HCT116 (cell line): ENCODE measurements at regions not wholly inside any gene's neighbourhood (a gene's known extent, or its start where the extent isn't known, plus 50 kb on each side); places are given as distances from the start of the nearest gene placed in this dataset.

ENCODE experiments used
- ATAC-seq: fragments of 200-7000 bp; cut with Tn5 transposase; 2 replicates; pipeline ENCODE4 v1.9.1; 2020; ENCODE audit warnings: mild to moderate bottlenecking, moderate library complexity
- BruUV-seq: library from RNA; stranded (reverse); fragments of 400-500 nt; replicated peaks from 2 replicates; lab custom pipeline; 2021; lab: Mats Ljungman, UMichigan
- CTCF ChIA-PET: fragments of 300-600 bp; sonication (Branson Sonifier 250); formaldehyde crosslinking; loops from one replicate; lab custom pipeline; 2021; ENCODE audit warnings: antibody characterized with exemption; lab: Charles Lee
- POLR2A ChIA-PET: fragments of 300-600, 350-600 bp; sonication (Branson Sonifier 250); formaldehyde crosslinking; loops from one replicate; lab custom pipeline; 2021; ENCODE audit warnings: antibody characterized with exemption; lab: Charles Lee
- RAD21 ChIA-PET, 2 experiments: fragments of 300-600 bp; sonication (Branson Sonifier 250); formaldehyde crosslinking; loops; one replicate each; lab custom pipeline; 2023; ENCODE audit warnings: low total read pairs in 2 of 2; ENCODE audit not compliant: uncharacterized antibody in 2 of 2, unreplicated experiment in 2 of 2, low non-redundant PET in 1 of 2; lab: Charles Lee
- DNase-seq: peaks from one replicate; pipeline ENCODE4 v3.0.0-alpha.2; 2010; ENCODE audit warnings: low read depth, low spot score
- H2AFZ ChIP-seq: fragments of 200-600 bp; shearing (Covaris generic), sonication (generic); 2 replicates; pipeline ENCODE4 v1.6.1; 2017; ENCODE audit warnings: low read depth, mixed run types, mixed read lengths, antibody characterized with exemption, low read length; ENCODE audit not compliant: poor library complexity, severe bottlenecking
- H3K27ac ChIP-seq: 2 replicates; pipeline ENCODE4 v1.5.1; 2012; ENCODE audit warnings: low read depth, low read length
- H3K27me3 ChIP-seq: fragments of 200-600 bp; sonication (generic); 2 replicates; pipeline ENCODE4 v1.6.1; 2016; ENCODE audit warnings: mixed run types, low read length, mixed read lengths; ENCODE audit not compliant: insufficient read depth
- H3K36me3 ChIP-seq, 2 experiments: fragments of 200-500 bp in 1 of 2; fragments of 200-600 bp in 1 of 2; sonication (Bioruptor generic) in 1 of 2; sonication (generic) in 1 of 2; 2 replicates each; pipeline versions ENCODE4 v1.5.1 to v1.6.1; 2014 to 2016; ENCODE audit warnings: low read length in 2 of 2, inconsistent platforms in 1 of 2, mixed read lengths in 1 of 2, mixed run types in 1 of 2; ENCODE audit not compliant: insufficient read depth in 2 of 2, control insufficient read depth in 1 of 2
- H3K4me1 ChIP-seq, 2 experiments: fragments of 200-600 bp in 1 of 2; sonication (generic) in 1 of 2; 2 replicates each; pipeline versions ENCODE4 v1.5.1 to v1.6.1; 2012 to 2017; ENCODE audit warnings: low read length in 2 of 2, inconsistent platforms in 1 of 2, mild to moderate bottlenecking in 1 of 2, mixed read lengths in 1 of 2, mixed run types in 1 of 2, moderate library complexity in 1 of 2; ENCODE audit not compliant: insufficient read depth in 2 of 2, control insufficient read depth in 1 of 2
- H3K4me2 ChIP-seq: fragments of 200-600 bp; sonication (generic); 2 replicates; pipeline ENCODE4 v1.6.1; 2017; ENCODE audit warnings: mixed run types, low read length, mixed read lengths
- H3K4me3 ChIP-seq, 2 experiments: fragments of 200-600 bp in 1 of 2; sonication (generic) in 1 of 2; replicated peaks in 1 of 2; 2 replicates each; pipeline ENCODE4 v1.5.1; 2011 to 2016; ENCODE audit warnings: low read length in 2 of 2, control low read depth in 1 of 2, low read depth in 1 of 2, mild to moderate bottlenecking in 1 of 2, mixed read lengths in 1 of 2, mixed run types in 1 of 2
- H3K79me2 ChIP-seq: fragments of 200-600 bp; sonication (generic); 2 replicates; pipeline ENCODE4 v1.6.1; 2017; ENCODE audit warnings: mild to moderate bottlenecking, mixed run types, low read length, moderate library complexity, mixed read lengths; ENCODE audit not compliant: insufficient read depth
- H3K9ac ChIP-seq: fragments of 200-600 bp; sonication (generic); 2 replicates; pipeline ENCODE4 v1.6.1; 2016; ENCODE audit warnings: low read length, mixed read lengths
- H3K9me2 ChIP-seq: fragments of 200-600 bp; sonication (generic), shearing (Covaris generic); 2 replicates; pipeline ENCODE4 v1.6.1; 2017; ENCODE audit warnings: mixed run types, mild to moderate bottlenecking, moderate library complexity; ENCODE audit not compliant: insufficient read depth
- H3K9me3 ChIP-seq, 2 experiments: fragments of 200-500 bp in 1 of 2; fragments of 200-600 bp in 1 of 2; sonication (Bioruptor generic) in 1 of 2; sonication (generic) in 1 of 2; 2 replicates each; pipeline ENCODE4 v1.6.1; 2014 to 2017; ENCODE audit warnings: low read length in 2 of 2, mixed read lengths in 2 of 2, inconsistent platforms in 1 of 2, low read depth in 1 of 2, mild to moderate bottlenecking in 1 of 2, mixed run types in 1 of 2, moderate library complexity in 1 of 2; ENCODE audit not compliant: control insufficient read depth in 1 of 2, insufficient read depth in 1 of 2
- H4K20me1 ChIP-seq: fragments of 200-600 bp; sonication (generic), shearing (Covaris generic); 2 replicates; pipeline ENCODE4 v1.6.1; 2017; ENCODE audit warnings: mixed run types, mild to moderate bottlenecking, moderate library complexity; ENCODE audit not compliant: insufficient read depth
- ATF3 ChIP-seq: IDR thresholded peaks from 2 replicates; pipeline ENCODE4 v1.6.1; 2012
- CBX3 ChIP-seq: IDR thresholded peaks from 2 replicates; pipeline ENCODE4 v1.6.1; 2012; ENCODE audit warnings: low read depth
- CEBPB ChIP-seq: IDR thresholded peaks from 2 replicates; pipeline ENCODE4 v1.6.1; 2012; ENCODE audit warnings: low read depth
- CTCF ChIP-seq, 3 experiments: fragments of 200-600 bp in 1 of 3; sonication (generic) in 1 of 3; IDR thresholded peaks in 2 of 3; conservative IDR thresholded peaks in 1 of 3; 2 replicates each; pipeline ENCODE4 v1.5.1; 2012 to 2017; ENCODE audit warnings: low read depth in 2 of 3, low read length in 2 of 3, antibody characterized with exemption in 1 of 3, borderline replicate concordance in 1 of 3, control low read depth in 1 of 3, mild to moderate bottlenecking in 1 of 3, mixed read lengths in 1 of 3, mixed run types in 1 of 3, moderate library complexity in 1 of 3; ENCODE audit not compliant: insufficient read depth in 1 of 3
- EGR1 ChIP-seq: IDR thresholded peaks from 2 replicates; pipeline ENCODE4 v1.6.1; 2012; ENCODE audit warnings: low read depth
- EZH2 ChIP-seq: fragments of 200-600 bp; sonication (generic); IDR thresholded peaks from 2 replicates; pipeline ENCODE4 v1.6.1; 2017; ENCODE audit warnings: antibody characterized with exemption, mixed run types
- EZH2phosphoT487 ChIP-seq: fragments of 200-600 bp; IDR thresholded peaks from 2 replicates; pipeline ENCODE4 v1.6.1; 2018; ENCODE audit warnings: antibody characterized with exemption, borderline replicate concordance
- MAX ChIP-seq: IDR thresholded peaks from 2 replicates; pipeline ENCODE4 v1.6.1; 2012
- POLR2A ChIP-seq: IDR thresholded peaks from 2 replicates; pipeline ENCODE4 v1.7.0; 2011; ENCODE audit warnings: borderline replicate concordance; ENCODE audit not compliant: insufficient read depth, insufficient read length; ENCODE audit errors: extremely low read depth
- POLR2AphosphoS5 ChIP-seq: IDR thresholded peaks from 2 replicates; pipeline ENCODE4 v1.6.1; 2011; ENCODE audit warnings: mild to moderate bottlenecking, low read depth, low read length, moderate library complexity
- SP1 ChIP-seq: IDR thresholded peaks from 2 replicates; pipeline ENCODE4 v1.6.1; 2012; ENCODE audit warnings: low read depth
- TCF7L2 ChIP-seq: IDR thresholded peaks from 2 replicates; pipeline ENCODE4 v1.7.0; 2011; ENCODE audit warnings: borderline replicate concordance, inconsistent platforms; ENCODE audit not compliant: insufficient read depth, insufficient read length; ENCODE audit errors: extremely low read depth
- ZBTB33 ChIP-seq: IDR thresholded peaks from 2 replicates; pipeline ENCODE4 v1.6.1; 2011; ENCODE audit warnings: mild to moderate bottlenecking, low read length, moderate library complexity; ENCODE audit not compliant: insufficient replicate concordance; ENCODE audit errors: extremely low read depth
- ZNF274 ChIP-seq: fragments of 200-500 bp; sonication (Bioruptor generic); IDR thresholded peaks from 2 replicates; pipeline ENCODE4 v1.6.1; 2014; ENCODE audit warnings: mild to moderate bottlenecking, low read depth, low read length, inconsistent platforms
- intact Hi-C: fragments of 100-400 bp; cut with micrococcal nuclease; formaldehyde crosslinking; loops from 2 replicates; pipeline ENCODE4 v1.10.0; 2022

- Histone ChIP-seq H3K4me2 (no peak overlapping the region), H3K27me3 (no peaks in the 10 kb centered on the region), H3K9ac (no peak overlapping the region), H3K36me3 (no peaks in the 10 kb centered on the region), H2AFZ (no peak overlapping the region), H3K9me3 (no peaks in the 10 kb centered on the region), H3K4me1 (no peaks in the 10 kb centered on the region), H3K4me3 (no peak overlapping the region), H4K20me1 (no peaks in the 10 kb centered on the region), H3K27ac (no peak overlapping the region), H3K79me2 (no peaks in the 10 kb centered on the region), H3K9me2 (no peaks in the 10 kb centered on the region)
- DNase-seq, result no peak
- intact Hi-C loops, result no loop called here
- RAD21 ChIA-PET, result no interaction called here
- CTCF ChIA-PET, result no interaction called here
- no TSS peak for BruUV-seq
- POLR2A ChIA-PET, result no interaction called here
- ATAC-seq, result no peak
- TF ChIP-seq SP1 (no peak), ZBTB33 (no peak), ATF3 (no peak), EZH2phosphoT487 (no peak), TCF7L2 (no peak), MAX (no peak), EGR1 (no peak), CEBPB (no peak), CBX3 (no peak), POLR2AphosphoS5 (no peak), EZH2 (no peak), ZNF274 (no peak), CTCF (IDR thresholded peaks at IDR 0.05 in 2 of 3, conservative IDR thresholded peaks at IDR 0.05 in 1 of 3; ENCODE audit: borderline replicate concordance in 1 of 3, insufficient read depth in 1 of 3, low read depth in 2 of 3, low read length in 2 of 3) (no peak), POLR2A (no peak)
Observed at GRCh38 chr4:28373601-28374000, 1513.0 kb downstream of the STIM2 start.
